Erythroblast (primary cell): ENCODE measurements at regions not wholly inside any gene's neighbourhood (a gene's known extent, or its start where the extent isn't known, plus 50 kb on each side); places are given as distances from the start of the nearest gene placed in this dataset.

Experiments used
- DNase-seq, 2 experiments: peaks; one replicate each; lab custom pipeline; 2025; lab: John Stamatoyannopoulos, UW
- GATA1 ChIP-seq: IDR thresholded peaks from 2 replicates; pipeline ENCODE4 v1.6.1; 2011; ENCODE audit warnings: low read depth, mild to moderate bottlenecking, control low read depth, low read length, moderate library complexity
- POLR2A ChIP-seq: IDR thresholded peaks from 2 replicates; pipeline ENCODE4 v1.6.1; 2011; ENCODE audit warnings: mild to moderate bottlenecking, low read length

DNA sequence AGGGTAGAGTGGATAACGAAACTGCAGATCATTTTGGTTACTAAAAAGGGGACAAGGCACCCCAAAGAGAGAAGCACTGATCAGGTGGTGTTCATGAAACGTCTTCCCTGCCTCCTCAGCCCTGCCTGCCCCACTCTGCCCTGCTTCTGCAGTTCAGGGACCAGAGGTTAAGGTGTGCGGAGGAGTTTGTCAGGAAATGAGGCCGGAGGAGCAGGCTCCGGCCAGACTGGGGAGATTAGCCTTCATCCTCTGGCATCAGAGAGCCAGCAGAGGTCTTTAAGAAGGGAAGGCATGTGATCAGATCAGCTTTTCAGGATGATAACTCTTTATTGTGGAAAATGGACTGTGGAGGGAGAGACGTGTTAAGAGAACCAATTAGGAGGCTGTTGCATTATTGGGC, 291.9 kb upstream of the NR5A2 start:
- no peak for TF ChIP-seq GATA1
- TF ChIP-seq POLR2A: no peak
- no peak for DNase-seq

GRCh38 chr1:199736646-199737045, 290.9 kb upstream of the NR5A2 start:
- DNase-seq: no peak
- TF ChIP-seq POLR2A: no peak
- TF ChIP-seq GATA1: no peak

DNA sequence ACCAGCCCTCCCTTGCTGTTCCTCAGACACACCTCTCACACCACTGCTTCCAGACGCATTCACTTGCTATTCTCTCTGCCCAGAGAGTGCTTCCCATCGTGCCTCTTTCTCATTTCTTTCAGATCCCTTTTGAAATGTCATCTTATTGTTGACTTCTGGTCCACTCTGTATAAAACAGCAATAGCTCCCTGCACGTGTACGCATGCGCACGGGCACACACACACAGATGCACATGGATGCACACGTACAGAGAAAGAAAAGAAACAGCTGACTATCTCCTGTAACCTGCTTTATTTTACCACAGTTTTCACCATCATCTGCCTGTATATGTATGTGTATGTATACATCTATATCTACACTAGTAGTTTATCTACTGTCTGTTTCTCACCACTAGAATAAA, 285.9 kb upstream of the NR5A2 start:
- DNase-seq: no peak
- TF ChIP-seq GATA1 (no peak), POLR2A (no peak)

DNA sequence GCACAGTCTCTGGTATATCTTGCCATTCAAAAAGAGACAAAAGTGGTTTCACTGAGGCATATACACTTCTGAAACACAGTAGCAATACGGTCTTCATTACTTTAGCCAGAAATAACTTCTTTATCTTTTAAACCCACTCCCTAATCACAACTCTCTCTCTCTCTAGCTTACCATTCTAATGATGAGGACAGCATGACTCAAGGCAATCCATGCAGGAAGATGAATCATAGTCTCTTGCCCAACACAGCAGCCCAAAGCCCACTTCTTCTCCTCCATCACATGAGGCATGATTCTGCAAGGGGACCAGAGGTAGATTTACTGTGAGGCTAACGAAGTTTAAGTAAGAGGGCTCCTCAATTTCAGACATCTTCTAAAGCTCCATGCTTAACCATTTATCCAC, 285.0 kb upstream of the NR5A2 start:
- TF ChIP-seq POLR2A (no peak), GATA1 (no peak)
- peak in 1 of 2 experiments; percentile 18 for DNase-seq

- no peak for TF ChIP-seq GATA1
- TF ChIP-seq POLR2A: no peak
Measured at GRCh38 chr1:199743227-199743626, 284.3 kb upstream of the NR5A2 start.

GRCh38 chr1:199746666-199747384, 280.7 kb upstream of the NR5A2 start:
- TF ChIP-seq GATA1 (no peak), POLR2A (no peak)
- DNase-seq: no peak

More at GRCh38 chr1:199743227-199743626, 284.3 kb upstream of the NR5A2 start:
- DNase-seq: no peak

DNA sequence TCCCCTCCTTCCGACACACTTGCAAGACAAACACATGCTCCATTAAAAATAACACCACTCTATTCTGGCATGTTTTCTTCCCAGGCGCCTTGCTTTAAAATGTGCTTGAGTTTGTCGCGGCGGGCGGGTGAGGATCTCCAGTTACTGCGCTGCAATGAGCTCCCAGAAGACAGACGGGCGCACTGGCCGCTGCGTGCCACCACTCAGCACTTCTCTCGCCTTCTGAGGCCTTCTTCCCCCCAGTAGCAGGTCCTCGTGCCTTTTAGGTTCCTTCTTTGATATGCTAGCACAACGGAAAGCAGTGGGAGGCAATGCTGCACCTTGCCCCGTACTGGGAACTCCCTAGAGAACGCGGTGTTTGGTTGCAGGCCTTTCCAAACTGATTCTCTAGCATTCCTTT, 279.5 kb upstream of the NR5A2 start:
- TF ChIP-seq GATA1 (no peak), POLR2A (no peak)
- DNase-seq: no peak

GRCh38 chr1:199751506-199751905, 276.0 kb upstream of the NR5A2 start:
- DNase-seq: no peak
- TF ChIP-seq GATA1: no peak
- TF ChIP-seq POLR2A: no peak

- TF ChIP-seq GATA1 (no peak), POLR2A (no peak)
Measured at GRCh38 chr1:199751962-199752687, 275.4 kb upstream of the NR5A2 start.

DNA sequence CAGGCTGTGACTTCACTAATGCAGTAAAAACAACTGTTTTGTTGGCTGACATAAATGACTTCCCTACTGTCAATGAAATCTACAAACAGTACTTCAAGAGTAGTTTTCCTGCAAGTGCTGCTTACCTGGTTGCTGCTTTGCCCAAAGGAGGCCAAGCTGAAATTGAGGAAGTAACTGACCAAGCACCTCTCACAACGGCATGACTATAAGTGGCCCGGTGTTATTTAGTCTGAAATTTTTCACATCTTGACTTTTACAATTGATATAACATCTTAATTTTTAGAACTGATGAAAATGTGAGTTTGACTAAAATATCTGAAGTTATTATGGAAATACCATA, 274.9 kb upstream of the NR5A2 start:
- TF ChIP-seq POLR2A (no peak), GATA1 (no peak)
- no peak for DNase-seq

More at GRCh38 chr1:199751962-199752687, 275.4 kb upstream of the NR5A2 start:
- no peak for DNase-seq

- DNase-seq: no peak
- TF ChIP-seq GATA1 (no peak), POLR2A (no peak)
Measured at GRCh38 chr1:199753513-199753912, 274.0 kb upstream of the NR5A2 start.

DNA sequence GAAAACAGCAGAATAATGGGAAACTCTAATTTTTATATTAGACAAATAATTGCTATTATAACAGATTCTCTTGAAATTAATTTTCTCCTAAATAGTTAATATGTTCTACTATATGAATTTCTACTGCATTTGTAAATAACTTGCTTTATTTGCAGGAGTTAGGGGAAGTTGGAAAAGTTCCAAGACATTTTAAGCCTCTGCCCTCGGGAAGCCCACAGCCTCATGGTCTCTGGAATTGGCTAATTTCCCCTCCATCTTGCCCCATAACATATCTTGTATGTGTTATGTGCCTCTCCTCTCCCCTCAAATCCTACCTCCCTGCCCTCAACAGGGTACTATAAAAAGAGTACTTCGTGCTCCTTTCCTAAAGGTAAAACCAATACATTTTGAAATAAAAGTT, 271.4 kb upstream of the NR5A2 start:
- TF ChIP-seq GATA1: no peak
- TF ChIP-seq POLR2A: no peak
- DNase-seq: no peak

- no peak for DNase-seq
- TF ChIP-seq POLR2A: no peak
- TF ChIP-seq GATA1: no peak
Measured at GRCh38 chr1:199758626-199759255, 268.8 kb upstream of the NR5A2 start.

GRCh38 chr1:199759268-199759730, 268.2 kb upstream of the NR5A2 start:
- TF ChIP-seq POLR2A (no peak), GATA1 (no peak)
- DNase-seq: no peak

DNA sequence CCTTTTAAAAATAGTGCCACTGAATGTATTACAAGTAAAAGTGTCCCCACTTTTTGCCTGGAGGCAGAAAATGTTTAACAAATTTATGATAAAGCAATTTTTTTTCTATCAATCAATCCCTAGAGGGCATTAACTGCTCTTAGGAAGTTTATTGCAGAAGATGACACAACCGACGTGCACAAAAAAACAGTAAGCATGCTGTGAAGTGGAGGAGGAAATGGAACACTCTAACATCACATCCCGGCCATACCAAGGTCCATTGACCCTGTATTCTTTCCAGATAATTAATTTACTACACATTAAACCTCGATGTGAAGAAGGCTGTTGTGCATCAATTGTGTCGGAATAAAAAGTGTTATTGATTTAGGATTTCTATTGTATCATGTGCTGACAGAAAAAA, 264.9 kb upstream of the NR5A2 start:
- DNase-seq: no peak
- TF ChIP-seq POLR2A (no peak), GATA1 (no peak)
